Mucosa of descending colon (tissue), 3 donors: ENCODE measurements at regions not wholly inside any gene's neighbourhood (a gene's known extent, or its start where the extent isn't known, plus 50 kb on each side); places are given as distances from the start of the nearest gene placed in this dataset.
A peak's percentile ranks its signal among the peaks of the same experiment; 100 is the strongest.
"Not testable (repeated sequence)": the region's sequence is repeated elsewhere in the genome, so short reads cannot be mapped to it uniquely, and the experiment has no call there.

ENCODE experiments used
- ATAC-seq: fragments of 200-7000 bp; cut with Tn5 transposase; one replicate; pipeline ENCODE4 v1.9.1; 2020; ENCODE audit warnings: mild to moderate bottlenecking, moderate library complexity
- DNase-seq, 3 donors: peaks; one replicate each; pipeline ENCODE4 v3.0.0-alpha.2; 2020
- H3K36me3 ChIP-seq: fragments of 200-600 bp; one replicate; pipeline ENCODE4 v1.8.0; 2021; ENCODE audit warnings: low read depth, mild to moderate bottlenecking
- H3K4me1 ChIP-seq: fragments of 200-600 bp; one replicate; pipeline ENCODE4 v1.8.0; 2021; ENCODE audit warnings: low read depth, mild to moderate bottlenecking
- H3K4me3 ChIP-seq: fragments of 200-600 bp; one replicate; pipeline ENCODE4 v1.8.0; 2021; ENCODE audit warnings: mild to moderate bottlenecking
- H3K9me3 ChIP-seq: fragments of 200-600 bp; one replicate; pipeline ENCODE4 v1.8.0; 2021; ENCODE audit warnings: mild to moderate bottlenecking
- intact Hi-C, 2 donors: fragments of 100-400 bp; cut with DNase I in 1 of 2; cut with micrococcal nuclease in 1 of 2; formaldehyde crosslinking; loops; one replicate each; pipeline versions ENCODE4 v1.11.0 to v1.11.1; 2022; cut with DNase I, micrococcal nuclease
- TF ChIP-seq, protein P1 (sequence below): fragments of 200-600 bp; IDR thresholded peaks from one replicate; pipeline ENCODE4 v1.8.0; 2022; ENCODE audit warnings: antibody characterized with exemption, mild to moderate bottlenecking
- donor health status: DM: no; HTN: no; CAD: no; lungs with moderate emphysema.
- donor health status: DM: no; HTN: no; CAD: no.
- donor health status: DM: no; HTN: yes; CAD: no.

DNA sequence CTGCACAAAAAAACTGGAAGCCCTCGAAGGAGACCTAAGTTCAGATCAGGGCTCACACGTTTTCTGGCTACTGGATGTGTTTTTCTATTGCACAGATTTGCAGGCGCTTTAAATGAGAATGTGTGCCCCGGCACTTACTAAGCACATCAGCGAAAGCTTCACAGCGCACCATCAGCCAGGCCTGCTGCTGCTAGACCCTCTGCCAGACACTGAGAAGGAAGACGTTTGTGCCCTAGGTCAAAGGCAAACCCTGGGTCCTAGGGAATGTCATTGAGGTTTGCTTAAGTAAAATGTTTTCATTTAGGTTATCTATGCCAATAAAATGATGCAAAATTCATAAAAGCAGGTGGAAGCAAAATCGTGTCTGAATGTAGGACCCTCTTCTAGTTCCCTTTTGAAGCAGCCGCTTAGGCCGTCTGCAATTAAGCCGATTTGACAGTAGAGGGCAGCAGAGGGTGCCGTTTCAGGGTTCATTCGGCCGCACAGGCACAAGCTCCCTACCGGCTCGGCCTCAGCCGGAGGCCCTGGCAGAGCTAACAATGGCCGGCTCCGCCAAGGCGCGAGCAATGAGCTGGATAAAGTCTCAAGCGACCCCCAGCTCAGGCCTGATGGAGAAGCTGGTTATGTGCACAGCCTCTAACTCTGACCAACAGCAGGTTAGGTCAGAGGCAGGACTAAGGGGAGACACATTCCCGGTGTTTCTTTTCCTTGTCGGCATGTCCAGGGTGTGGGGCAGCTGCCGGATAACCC is 107.2 kb upstream of the FOXA2 start:
- no peaks in the 10 kb centered on the region for H3K36me3 ChIP-seq
- intact Hi-C loops = no loop called here
- peak; percentile 95 for ATAC-seq
- H3K4me3 ChIP-seq = no peak overlapping the region
- TF ChIP-seq, protein P1, sequence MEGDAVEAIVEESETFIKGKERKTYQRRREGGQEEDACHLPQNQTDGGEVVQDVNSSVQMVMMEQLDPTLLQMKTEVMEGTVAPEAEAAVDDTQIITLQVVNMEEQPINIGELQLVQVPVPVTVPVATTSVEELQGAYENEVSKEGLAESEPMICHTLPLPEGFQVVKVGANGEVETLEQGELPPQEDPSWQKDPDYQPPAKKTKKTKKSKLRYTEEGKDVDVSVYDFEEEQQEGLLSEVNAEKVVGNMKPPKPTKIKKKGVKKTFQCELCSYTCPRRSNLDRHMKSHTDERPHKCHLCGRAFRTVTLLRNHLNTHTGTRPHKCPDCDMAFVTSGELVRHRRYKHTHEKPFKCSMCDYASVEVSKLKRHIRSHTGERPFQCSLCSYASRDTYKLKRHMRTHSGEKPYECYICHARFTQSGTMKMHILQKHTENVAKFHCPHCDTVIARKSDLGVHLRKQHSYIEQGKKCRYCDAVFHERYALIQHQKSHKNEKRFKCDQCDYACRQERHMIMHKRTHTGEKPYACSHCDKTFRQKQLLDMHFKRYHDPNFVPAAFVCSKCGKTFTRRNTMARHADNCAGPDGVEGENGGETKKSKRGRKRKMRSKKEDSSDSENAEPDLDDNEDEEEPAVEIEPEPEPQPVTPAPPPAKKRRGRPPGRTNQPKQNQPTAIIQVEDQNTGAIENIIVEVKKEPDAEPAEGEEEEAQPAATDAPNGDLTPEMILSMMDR = peak; percentile 82
- H3K4me1 ChIP-seq = peaks cover 2% of the 10 kb centered on the region
- peak; percentile 67 to 79 (median 69) for DNase-seq
- no peaks in the 10 kb centered on the region for H3K9me3 ChIP-seq

DNA sequence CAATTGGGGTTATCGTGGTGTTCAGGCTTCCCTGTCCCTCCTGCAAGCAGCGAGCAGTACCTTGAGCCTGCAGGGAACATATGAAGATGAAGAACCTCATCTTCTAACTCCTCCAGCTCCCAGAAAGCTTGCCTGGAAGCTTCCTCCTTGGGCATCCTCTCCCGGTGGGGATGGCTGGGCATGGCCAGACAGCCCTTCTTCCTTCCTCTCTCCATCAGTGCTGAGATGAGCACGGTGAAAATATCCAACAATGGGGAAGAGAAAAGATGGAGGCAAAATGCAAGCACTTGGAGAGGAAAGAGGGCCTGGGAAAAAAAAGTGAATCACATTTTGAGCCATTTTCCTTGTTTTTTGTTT is 107.7 kb upstream of the FOXA2 start:
- ATAC-seq (no peak), DNase-seq (no peak)
- Histone ChIP-seq H3K4me3 (no peak overlapping the region), H3K9me3 (no peaks in the 10 kb centered on the region), H3K4me1 (peaks cover 2% of the 10 kb centered on the region), H3K36me3 (no peaks in the 10 kb centered on the region)
- intact Hi-C loops = no loop called here
- TF ChIP-seq, protein P1 = no peak

DNA sequence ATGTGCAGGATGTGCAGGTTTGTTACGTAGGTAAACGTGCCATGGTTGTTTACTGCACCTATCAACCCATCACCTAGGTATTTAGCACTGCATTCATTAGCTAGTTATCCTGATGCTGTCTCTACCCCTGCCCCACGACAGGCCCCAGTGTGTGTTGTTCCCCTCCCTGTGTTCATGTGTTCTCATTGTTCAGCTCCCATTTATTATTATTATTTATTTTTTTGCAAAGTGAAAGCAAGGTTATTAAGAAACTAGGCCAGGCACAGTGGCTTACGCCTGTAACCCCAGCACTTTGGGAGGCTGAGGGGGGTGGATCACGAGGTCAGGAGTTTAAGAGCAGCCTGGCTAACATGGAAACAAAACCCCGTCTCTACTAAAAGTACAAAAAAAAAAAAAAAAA is 108.2 kb upstream of the FOXA2 start:
- intact Hi-C loops = not testable (repeated sequence)

DNA sequence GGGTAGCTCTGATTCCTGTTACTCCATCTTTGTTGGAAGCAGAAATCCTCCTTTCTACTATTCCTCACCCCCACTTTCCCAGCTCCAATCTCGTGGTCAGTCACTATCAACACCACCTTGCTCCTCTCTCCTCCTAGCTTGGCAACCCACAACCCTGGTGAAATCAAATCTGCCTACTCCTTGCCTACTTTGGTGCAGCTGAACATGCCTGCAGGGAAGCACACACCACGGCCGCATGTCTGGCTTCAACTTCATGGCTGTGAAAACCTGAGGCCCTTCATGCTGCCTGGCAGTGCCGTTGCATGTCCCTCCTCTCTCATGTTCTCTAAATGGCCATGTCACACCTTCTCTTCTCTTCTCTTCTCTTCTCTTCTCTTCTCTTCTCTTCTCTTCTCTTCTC is 112.4 kb upstream of the FOXA2 start:
- ATAC-seq = no peak
- Histone ChIP-seq H3K36me3 (no peaks in the 10 kb centered on the region), H3K4me3 (no peak overlapping the region), H3K4me1 (no peaks in the 10 kb centered on the region), H3K9me3 (no peaks in the 10 kb centered on the region)
- TF ChIP-seq, protein P1 = no peak
- intact Hi-C loops = no loop called here
- no peak for DNase-seq

More for the DNA sequence above, 108.2 kb upstream of the FOXA2 start:
- DNase-seq, ATAC-seq, H3K4me3 ChIP-seq, H3K36me3 ChIP-seq, H3K9me3 ChIP-seq, H3K4me1 ChIP-seq: not testable (repeated sequence)

DNA sequence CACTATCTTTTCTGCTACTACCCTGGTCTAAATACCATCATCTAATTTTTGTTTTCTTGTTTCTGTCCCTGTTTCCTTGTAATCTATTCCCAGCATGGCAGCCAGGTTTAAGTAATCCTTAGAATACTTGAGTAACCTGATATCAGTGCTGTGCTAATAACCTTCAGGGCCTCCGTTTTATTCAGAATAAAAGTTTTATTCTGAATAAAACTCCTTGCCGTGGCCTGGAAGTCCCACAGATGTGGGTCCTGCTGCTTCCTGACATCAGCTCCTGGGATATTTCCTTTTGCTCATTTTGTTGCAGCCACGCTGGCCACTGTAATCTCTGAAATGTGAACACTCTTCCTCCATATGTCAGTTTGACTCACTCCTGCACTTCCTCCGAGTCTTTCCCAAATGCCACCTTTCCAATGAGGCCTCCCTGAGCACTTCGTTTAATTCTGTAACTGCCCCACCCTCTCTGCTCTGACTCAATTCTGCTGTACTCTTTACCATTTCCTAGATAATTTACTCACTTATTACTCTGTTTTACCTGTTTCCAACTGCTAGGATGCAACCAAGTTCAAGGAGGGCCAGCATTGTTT is 114.0 kb upstream of the FOXA2 start:
- no peak for DNase-seq
- H3K9me3 ChIP-seq = no peaks in the 10 kb centered on the region
- TF ChIP-seq, protein P1 = no peak
- ATAC-seq = no peak
- no peaks in the 10 kb centered on the region for H3K36me3 ChIP-seq
- H3K4me1 ChIP-seq = no peaks in the 10 kb centered on the region
- no peak overlapping the region for H3K4me3 ChIP-seq
- intact Hi-C loops = no loop called here

DNA sequence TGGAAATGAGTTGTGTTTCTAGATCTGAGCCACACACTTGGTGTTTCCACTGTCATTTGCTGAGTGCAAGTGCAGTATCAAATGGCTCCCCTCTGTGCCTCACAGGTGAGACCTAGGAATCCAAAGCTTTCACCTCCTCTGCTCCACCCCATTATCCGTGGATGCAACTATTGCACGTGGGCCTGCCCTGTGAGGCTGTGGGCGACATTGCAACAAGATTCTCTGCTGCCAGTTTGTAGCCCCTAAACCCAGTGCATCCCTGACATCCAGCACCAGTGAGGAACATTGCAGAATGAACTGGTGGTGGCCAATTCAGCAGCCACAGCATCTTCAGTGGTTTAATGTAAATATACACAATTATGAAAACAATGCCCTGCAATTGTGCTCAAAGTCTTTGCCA is 115.0 kb upstream of the FOXA2 start:
- TF ChIP-seq, protein P1 = no peak
- H3K4me3 ChIP-seq = no peak overlapping the region
- DNase-seq (no peak), ATAC-seq (no peak)
- H3K4me1 ChIP-seq = no peaks in the 10 kb centered on the region
- no peaks in the 10 kb centered on the region for H3K9me3 ChIP-seq
- intact Hi-C loops = no loop called here
- no peaks in the 10 kb centered on the region for H3K36me3 ChIP-seq
